ENCODE measurements at regions not wholly inside any gene's neighbourhood (a gene's known extent, or its start where the extent isn't known, plus 50 kb on each side); places are given as distances from the start of the nearest gene placed in this dataset.

DNA sequence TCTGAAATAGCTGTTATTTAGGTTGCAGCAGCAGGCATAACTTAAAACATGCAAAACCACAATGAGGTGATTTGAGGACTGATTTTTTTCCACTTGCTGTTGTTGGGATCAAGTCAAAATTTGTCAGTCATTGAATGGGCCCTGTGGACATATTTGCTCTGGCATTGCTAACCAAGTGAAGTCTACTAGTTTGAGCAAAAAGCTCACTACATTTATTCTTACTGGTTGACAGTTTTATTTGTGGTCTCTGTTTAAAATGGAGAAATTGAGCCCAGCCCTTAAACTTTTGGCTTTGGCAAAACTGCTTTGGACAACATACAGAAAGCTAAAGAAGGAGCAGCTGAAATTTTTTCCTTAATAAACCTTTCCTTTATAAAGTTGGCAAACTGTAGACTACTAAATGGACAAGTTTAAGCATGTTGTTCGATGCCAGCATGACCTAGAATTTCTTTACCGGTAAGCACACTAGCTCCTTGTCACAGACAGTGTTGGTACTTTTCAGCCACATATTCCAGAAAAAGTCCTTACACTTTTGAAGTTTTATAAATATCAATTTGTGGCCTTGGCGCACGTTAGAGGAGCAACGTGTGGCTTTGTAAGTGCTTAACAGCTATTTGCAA, 234.6 kb downstream of the USP25 start:
- Mint-ChIP-seq H3K27ac (ENCODE audit: unreplicated experiment) (no peak overlapping the region), H3K4me1 (ENCODE audit: low read depth, unreplicated experiment) (no peaks in the 10 kb centered on the region), H3K9me3 (ENCODE audit: unreplicated experiment) (no peaks in the 10 kb centered on the region), H3K27me3 (ENCODE audit: unreplicated experiment) (no peaks in the 10 kb centered on the region), H3K4me3 (ENCODE audit: unreplicated experiment) (no peak overlapping the region), H3K36me3 (ENCODE audit: unreplicated experiment) (no peaks in the 10 kb centered on the region)
- TF ChIP-seq, protein P1, sequence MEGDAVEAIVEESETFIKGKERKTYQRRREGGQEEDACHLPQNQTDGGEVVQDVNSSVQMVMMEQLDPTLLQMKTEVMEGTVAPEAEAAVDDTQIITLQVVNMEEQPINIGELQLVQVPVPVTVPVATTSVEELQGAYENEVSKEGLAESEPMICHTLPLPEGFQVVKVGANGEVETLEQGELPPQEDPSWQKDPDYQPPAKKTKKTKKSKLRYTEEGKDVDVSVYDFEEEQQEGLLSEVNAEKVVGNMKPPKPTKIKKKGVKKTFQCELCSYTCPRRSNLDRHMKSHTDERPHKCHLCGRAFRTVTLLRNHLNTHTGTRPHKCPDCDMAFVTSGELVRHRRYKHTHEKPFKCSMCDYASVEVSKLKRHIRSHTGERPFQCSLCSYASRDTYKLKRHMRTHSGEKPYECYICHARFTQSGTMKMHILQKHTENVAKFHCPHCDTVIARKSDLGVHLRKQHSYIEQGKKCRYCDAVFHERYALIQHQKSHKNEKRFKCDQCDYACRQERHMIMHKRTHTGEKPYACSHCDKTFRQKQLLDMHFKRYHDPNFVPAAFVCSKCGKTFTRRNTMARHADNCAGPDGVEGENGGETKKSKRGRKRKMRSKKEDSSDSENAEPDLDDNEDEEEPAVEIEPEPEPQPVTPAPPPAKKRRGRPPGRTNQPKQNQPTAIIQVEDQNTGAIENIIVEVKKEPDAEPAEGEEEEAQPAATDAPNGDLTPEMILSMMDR (IDR thresholded peaks at IDR 0.05; ENCODE audit: partially characterized antibody, unreplicated experiment): no peak
- DNase-seq: no peak

GRCh38 chr21:15966231-15966630, 236.4 kb downstream of the USP25 start:
- H3K4me3 Mint-ChIP-seq (ENCODE audit: unreplicated experiment): no peak overlapping the region
- no peaks in the 10 kb centered on the region for H3K9me3 Mint-ChIP-seq (ENCODE audit: unreplicated experiment)
- no peak overlapping the region for H3K27ac Mint-ChIP-seq (ENCODE audit: unreplicated experiment)
- H3K36me3 Mint-ChIP-seq (ENCODE audit: unreplicated experiment): no peaks in the 10 kb centered on the region
- TF ChIP-seq, protein P1 (IDR thresholded peaks at IDR 0.05; ENCODE audit: partially characterized antibody, unreplicated experiment): no peak
- DNase-seq: no peak
- H3K27me3 Mint-ChIP-seq (ENCODE audit: unreplicated experiment): peaks cover 2% of the 10 kb centered on the region
- H3K4me1 Mint-ChIP-seq (ENCODE audit: low read depth, unreplicated experiment): no peaks in the 10 kb centered on the region

DNA sequence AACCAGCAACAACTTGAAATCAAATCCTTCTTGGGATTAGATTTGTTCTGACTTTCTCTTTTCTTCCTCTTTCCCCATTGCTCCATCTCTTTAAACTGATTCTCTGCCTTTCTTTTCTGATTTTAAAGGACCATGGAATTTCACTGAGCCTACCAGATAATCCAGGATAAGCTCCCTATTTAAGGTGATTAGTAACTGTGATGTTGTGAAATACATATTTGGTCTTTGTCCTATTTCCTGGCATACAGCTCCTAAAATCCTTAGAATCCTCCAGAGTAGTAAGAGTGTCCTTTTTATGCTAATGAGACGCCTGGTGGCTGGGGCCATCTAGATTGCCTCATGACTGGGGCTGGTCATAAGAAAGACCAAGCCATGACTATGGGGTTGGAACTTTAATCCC, 236.9 kb downstream of the USP25 start:
- no peaks in the 10 kb centered on the region for H3K9me3 Mint-ChIP-seq (ENCODE audit: unreplicated experiment)
- no peak overlapping the region for H3K27ac Mint-ChIP-seq (ENCODE audit: unreplicated experiment)
- H3K4me1 Mint-ChIP-seq (ENCODE audit: low read depth, unreplicated experiment): no peaks in the 10 kb centered on the region
- TF ChIP-seq, protein P1 (IDR thresholded peaks at IDR 0.05; ENCODE audit: partially characterized antibody, unreplicated experiment): no peak
- H3K27me3 Mint-ChIP-seq (ENCODE audit: unreplicated experiment): peaks cover 2% of the 10 kb centered on the region
- H3K4me3 Mint-ChIP-seq (ENCODE audit: unreplicated experiment): no peak overlapping the region
- no peak for DNase-seq
- H3K36me3 Mint-ChIP-seq (ENCODE audit: unreplicated experiment): no peaks in the 10 kb centered on the region

DNA sequence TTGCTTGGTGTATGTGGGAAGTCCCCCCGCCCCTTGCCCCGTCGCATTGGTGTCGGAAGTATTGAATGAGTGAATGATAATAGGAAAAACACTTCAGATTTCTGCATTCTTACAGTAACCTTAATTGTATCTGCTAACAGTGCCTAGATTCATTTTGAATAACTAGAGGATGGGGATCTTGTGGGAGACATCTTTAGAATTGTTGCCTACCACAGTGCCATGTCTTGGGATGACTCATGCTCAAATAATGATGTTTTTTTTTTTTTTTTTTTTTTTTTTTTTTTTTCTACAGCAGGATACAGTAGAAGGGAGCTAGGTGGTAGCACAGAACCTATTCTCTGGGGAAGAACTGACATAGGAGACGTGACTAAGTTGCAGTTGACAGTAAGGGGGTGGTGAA, 237.9 kb downstream of the USP25 start:
- Mint-ChIP-seq H3K27me3 (ENCODE audit: unreplicated experiment) (peaks cover 2% of the 10 kb centered on the region), H3K4me3 (ENCODE audit: unreplicated experiment) (no peak overlapping the region), H3K9me3 (ENCODE audit: unreplicated experiment) (no peaks in the 10 kb centered on the region), H3K4me1 (ENCODE audit: low read depth, unreplicated experiment) (no peaks in the 10 kb centered on the region), H3K36me3 (ENCODE audit: unreplicated experiment) (no peaks in the 10 kb centered on the region), H3K27ac (ENCODE audit: unreplicated experiment) (no peak overlapping the region)
- TF ChIP-seq, protein P1 (IDR thresholded peaks at IDR 0.05; ENCODE audit: partially characterized antibody, unreplicated experiment): no peak
- no peak for DNase-seq

DNA sequence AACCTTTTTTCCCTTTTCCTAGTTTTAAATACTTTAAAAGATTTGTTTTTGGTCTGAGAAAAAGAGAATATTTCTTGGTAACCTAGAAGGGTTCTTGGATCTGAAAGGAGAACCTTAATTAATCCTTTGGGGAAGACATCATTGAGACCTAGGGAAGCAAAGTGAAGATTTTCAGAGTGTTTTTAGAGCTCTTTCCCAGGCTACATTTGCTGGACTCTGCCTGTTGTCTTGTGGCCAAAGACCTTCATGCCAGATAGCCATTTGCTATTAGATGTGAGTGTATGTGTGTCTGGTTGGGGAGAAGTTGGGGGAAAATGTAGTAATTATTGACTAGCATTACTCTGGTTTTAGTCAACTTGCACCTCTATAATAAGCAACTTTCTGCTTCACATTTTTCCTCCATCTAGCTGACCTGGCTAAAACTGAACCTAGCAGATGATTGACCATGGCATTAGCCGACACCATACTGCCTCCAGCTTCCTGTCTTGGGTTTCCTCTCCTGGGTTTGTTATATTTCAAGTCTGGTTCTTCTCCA, 239.1 kb downstream of the USP25 start:
- no peak for DNase-seq
- no peak overlapping the region for H3K4me3 Mint-ChIP-seq (ENCODE audit: unreplicated experiment)
- no peak overlapping the region for H3K27ac Mint-ChIP-seq (ENCODE audit: unreplicated experiment)
- no peaks in the 10 kb centered on the region for H3K36me3 Mint-ChIP-seq (ENCODE audit: unreplicated experiment)
- peaks cover 2% of the 10 kb centered on the region for H3K27me3 Mint-ChIP-seq (ENCODE audit: unreplicated experiment)
- H3K4me1 Mint-ChIP-seq (ENCODE audit: low read depth, unreplicated experiment): no peaks in the 10 kb centered on the region
- TF ChIP-seq, protein P1 (IDR thresholded peaks at IDR 0.05; ENCODE audit: partially characterized antibody, unreplicated experiment): no peak
- no peaks in the 10 kb centered on the region for H3K9me3 Mint-ChIP-seq (ENCODE audit: unreplicated experiment)

Data from glutamatergic neuron (in vitro differentiated cells).